Right lobe of liver (tissue), 4 donors: ENCODE measurements at regions not wholly inside any gene's neighbourhood (a gene's known extent, or its start where the extent isn't known, plus 50 kb on each side); places are given as distances from the start of the nearest gene placed in this dataset.

ENCODE experiments used
- POLR2A ChIP-seq: fragments of 450-650 bp; IDR thresholded peaks from one replicate; pipeline ENCODE4 v1.6.1; 2017; ENCODE audit warnings: antibody characterized with exemption, mild to moderate bottlenecking
- TF ChIP-seq, protein P1 (sequence below), 4 donors: fragments of 200-600 bp in 3 of 4; fragments of 450-650 bp in 1 of 4; IDR thresholded peaks; one replicate each; pipeline versions ENCODE4 v1.5.1 to v1.8.0; 2016 to 2022; ENCODE audit warnings: antibody characterized with exemption in 4 of 4, mild to moderate bottlenecking in 2 of 4
- donor health status: DM: no; HTN: no; CAD: no.
- donor health status: DM: no; HTN: no; CAD: no.
- donor health status: DM: no; HTN: yes; CAD: no.

DNA sequence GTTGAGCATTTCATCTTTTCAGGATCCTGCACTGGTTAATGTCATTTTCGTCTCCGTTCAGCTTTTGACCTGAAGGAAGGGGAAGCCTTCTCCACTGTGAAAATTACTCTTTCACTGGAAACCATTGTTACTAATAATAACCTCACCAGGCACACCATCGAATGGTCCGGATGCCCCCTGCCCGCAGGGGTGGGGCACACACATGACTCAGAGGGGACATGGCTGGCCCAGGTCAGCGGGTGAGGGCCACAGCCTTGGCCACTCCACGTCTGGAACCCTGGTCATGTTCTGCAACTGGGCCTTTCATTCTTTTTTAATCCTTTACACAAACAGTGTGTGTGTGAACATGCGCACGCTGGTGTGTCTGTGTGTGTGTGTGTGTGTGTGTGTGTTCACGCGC, 191.8 kb downstream of the BCOR start:
- TF ChIP-seq, protein P1, sequence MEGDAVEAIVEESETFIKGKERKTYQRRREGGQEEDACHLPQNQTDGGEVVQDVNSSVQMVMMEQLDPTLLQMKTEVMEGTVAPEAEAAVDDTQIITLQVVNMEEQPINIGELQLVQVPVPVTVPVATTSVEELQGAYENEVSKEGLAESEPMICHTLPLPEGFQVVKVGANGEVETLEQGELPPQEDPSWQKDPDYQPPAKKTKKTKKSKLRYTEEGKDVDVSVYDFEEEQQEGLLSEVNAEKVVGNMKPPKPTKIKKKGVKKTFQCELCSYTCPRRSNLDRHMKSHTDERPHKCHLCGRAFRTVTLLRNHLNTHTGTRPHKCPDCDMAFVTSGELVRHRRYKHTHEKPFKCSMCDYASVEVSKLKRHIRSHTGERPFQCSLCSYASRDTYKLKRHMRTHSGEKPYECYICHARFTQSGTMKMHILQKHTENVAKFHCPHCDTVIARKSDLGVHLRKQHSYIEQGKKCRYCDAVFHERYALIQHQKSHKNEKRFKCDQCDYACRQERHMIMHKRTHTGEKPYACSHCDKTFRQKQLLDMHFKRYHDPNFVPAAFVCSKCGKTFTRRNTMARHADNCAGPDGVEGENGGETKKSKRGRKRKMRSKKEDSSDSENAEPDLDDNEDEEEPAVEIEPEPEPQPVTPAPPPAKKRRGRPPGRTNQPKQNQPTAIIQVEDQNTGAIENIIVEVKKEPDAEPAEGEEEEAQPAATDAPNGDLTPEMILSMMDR (IDR thresholded peaks at IDR 0.05) = no peak
- no peak for TF ChIP-seq POLR2A
